GM23338 (cell line): ENCODE measurements at regions not wholly inside any gene's neighbourhood (a gene's known extent, or its start where the extent isn't known, plus 50 kb on each side); places are given as distances from the start of the nearest gene placed in this dataset.

Experiments used
- ATAC-seq: fragments of 200-7000 bp; cut with Tn5 transposase; 3 replicates; pipeline ENCODE4 v1.9.1; 2020
- DNase-seq: peaks from one replicate; pipeline ENCODE4 v3.0.0-alpha.2; 2015; ENCODE audit warnings: low spot score
- H2AFZ ChIP-seq: fragments of 200-600 bp; sonication (generic); 2 replicates; pipeline ENCODE4 v1.8.0; 2016; ENCODE audit warnings: antibody characterized with exemption, mild to moderate bottlenecking, moderate library complexity
- H3F3A ChIP-seq: fragments of 200-600 bp; sonication (generic); replicated peaks from 2 replicates; pipeline ENCODE4 v1.8.0; 2017; ENCODE audit warnings: antibody characterized with exemption, mixed run types, low read depth
- H3K27ac ChIP-seq: fragments of 200-600 bp; sonication (generic); 2 replicates; pipeline ENCODE4 v1.6.1; 2016; ENCODE audit warnings: low read depth
- H3K27me3 ChIP-seq: fragments of 200-600 bp; sonication (generic); 2 replicates; pipeline ENCODE4 v1.8.0; 2016; ENCODE audit warnings: mild to moderate bottlenecking, mixed run types, moderate library complexity; ENCODE audit not compliant: insufficient read depth
- H3K36me3 ChIP-seq: fragments of 200-600 bp; sonication (generic); 2 replicates; pipeline ENCODE4 v1.8.0; 2016; ENCODE audit warnings: mild to moderate bottlenecking; ENCODE audit not compliant: insufficient read depth
- H3K4me1 ChIP-seq: fragments of 200-600 bp; sonication (generic); 2 replicates; pipeline ENCODE4 v1.8.0; 2016; ENCODE audit warnings: mild to moderate bottlenecking, moderate library complexity; ENCODE audit not compliant: insufficient read depth
- H3K4me2 ChIP-seq: fragments of 200-600 bp; sonication (generic); 2 replicates; pipeline ENCODE4 v1.7.1; 2017; ENCODE audit warnings: mixed run types
- H3K4me3 ChIP-seq: fragments of 200-600 bp; sonication (generic); 2 replicates; pipeline ENCODE4 v1.6.1; 2016; ENCODE audit warnings: mixed run types
- H3K79me2 ChIP-seq: fragments of 200-600 bp; sonication (generic); replicated peaks from 2 replicates; pipeline ENCODE4 v1.8.0; 2017; ENCODE audit warnings: mild to moderate bottlenecking; ENCODE audit not compliant: insufficient read depth
- H3K9me2 ChIP-seq: fragments of 200-600 bp; sonication (generic); 2 replicates; pipeline ENCODE4 v1.8.0; 2017; ENCODE audit not compliant: insufficient read depth
- H4K20me1 ChIP-seq: fragments of 200-600 bp; sonication (generic); replicated peaks from 2 replicates; pipeline ENCODE4 v1.8.0; 2017; ENCODE audit warnings: mild to moderate bottlenecking; ENCODE audit not compliant: insufficient read depth
- H3K27ac Mint-ChIP-seq: 2 replicates; pipeline ENCODE4 v1.8.0; 2020; ENCODE audit warnings: inconsistent platforms, mild to moderate bottlenecking, moderate library complexity, mixed read lengths
- H3K27me3 Mint-ChIP-seq: 3 replicates; pipeline ENCODE4 v1.8.0; 2022; ENCODE audit warnings: low read depth, mild to moderate bottlenecking, moderate library complexity, mixed read lengths, inconsistent platforms; ENCODE audit not compliant: insufficient read depth, poor library complexity
- H3K36me3 Mint-ChIP-seq: 3 replicates; pipeline ENCODE4 v1.8.0; 2021; ENCODE audit warnings: low read depth, mild to moderate bottlenecking, inconsistent platforms, moderate library complexity, mixed read lengths
- H3K4me1 Mint-ChIP-seq: 3 replicates; pipeline ENCODE4 v1.8.0; 2020; ENCODE audit warnings: mild to moderate bottlenecking, inconsistent platforms, mixed read lengths
- H3K4me3 Mint-ChIP-seq: 3 replicates; pipeline ENCODE4 v1.8.0; 2021; ENCODE audit warnings: moderate library complexity, mild to moderate bottlenecking, inconsistent platforms, mixed read lengths
- H3K9me3 Mint-ChIP-seq: 3 replicates; pipeline ENCODE4 v1.8.0; 2020; ENCODE audit warnings: moderate library complexity, mild to moderate bottlenecking, inconsistent platforms, mixed read lengths
- CREB1 ChIP-seq: fragments of 250-450 bp; sonication (Bioruptor Pico); IDR thresholded peaks from 2 replicates; pipeline ENCODE4 v1.5.0; 2020; ENCODE audit warnings: low read depth, mild to moderate bottlenecking, moderate library complexity
- CTCF ChIP-seq, 2 experiments: fragments of 200-600 bp in 1 of 2; sonication (generic) in 1 of 2; conservative IDR thresholded peaks; 2 replicates each; pipeline versions ENCODE4 v1.5.1 to v1.6.1; 2016 to 2017; ENCODE audit warnings: antibody characterized with exemption in 2 of 2, low read depth in 2 of 2, mild to moderate bottlenecking in 2 of 2, moderate library complexity in 1 of 2
- EZH2 ChIP-seq: fragments of 200-600 bp; sonication (generic); IDR thresholded peaks from one replicate; pipeline ENCODE4 v1.8.0; 2017; ENCODE audit warnings: antibody characterized with exemption, mild to moderate bottlenecking, low read depth; ENCODE audit not compliant: unreplicated experiment
- EZH2phosphoT487 ChIP-seq: fragments of 200-600 bp; sonication (generic); IDR thresholded peaks from one replicate; pipeline ENCODE4 v1.8.1; 2018; ENCODE audit warnings: antibody characterized with exemption; ENCODE audit not compliant: unreplicated experiment
- JUNB ChIP-seq: IDR thresholded peaks from one replicate; pipeline ENCODE4 v1.6.1; 2016; ENCODE audit warnings: antibody characterized with exemption; ENCODE audit not compliant: unreplicated experiment
- NANOG ChIP-seq: IDR thresholded peaks from 2 replicates; pipeline ENCODE4 v1.6.1; 2016; ENCODE audit warnings: antibody characterized with exemption, borderline replicate concordance
- POLR2AphosphoS5 ChIP-seq: IDR thresholded peaks from 2 replicates; pipeline ENCODE4 v1.6.1; 2016; ENCODE audit warnings: antibody characterized with exemption, low read depth
- REST ChIP-seq: IDR thresholded peaks from one replicate; pipeline ENCODE4 v1.6.1; 2018; ENCODE audit warnings: antibody characterized with exemption; ENCODE audit not compliant: unreplicated experiment
- STAT1 ChIP-seq: IDR thresholded peaks from one replicate; pipeline ENCODE4 v1.6.1; 2016; ENCODE audit warnings: antibody characterized with exemption; ENCODE audit not compliant: unreplicated experiment
- ZNF114 ChIP-seq: fragments of 250-450 bp; sonication (Bioruptor Pico); IDR thresholded peaks from 2 replicates; pipeline ENCODE4 v1.5.0; 2020; ENCODE audit warnings: mild to moderate bottlenecking, moderate library complexity
- ZNF331 ChIP-seq: fragments of 250-450 bp; sonication (Bioruptor Pico); IDR thresholded peaks from 2 replicates; pipeline ENCODE4 v1.5.0; 2020; ENCODE audit warnings: low read depth, mild to moderate bottlenecking, moderate library complexity
- ZNF462 ChIP-seq: fragments of 250-450 bp; sonication (Bioruptor Pico); IDR thresholded peaks from 2 replicates; pipeline ENCODE4 v1.5.0; 2020; ENCODE audit warnings: mild to moderate bottlenecking, moderate library complexity
- TF ChIP-seq, protein P1 (sequence below): IDR thresholded peaks from 2 replicates; pipeline ENCODE4 v1.6.1; 2016; ENCODE audit warnings: antibody characterized with exemption

GRCh38 chr5:7039074-7039473 lies 325.8 kb downstream of the TENT4A start:
- Histone ChIP-seq H3K27ac (no peak overlapping the region), H2AFZ (no peak overlapping the region), H3K4me2 (no peak overlapping the region), H3K9me2 (no peaks in the 10 kb centered on the region; the same call in 1 of the 2 replicates), H4K20me1 (no peaks in the 10 kb centered on the region), H3K36me3 (no peaks in the 10 kb centered on the region), H3K4me3 (no peak overlapping the region), H3K27me3 (no peaks in the 10 kb centered on the region), H3K79me2 (no peaks in the 10 kb centered on the region), H3F3A (no peaks in the 10 kb centered on the region), H3K4me1 (no peaks in the 10 kb centered on the region)
- no peaks in the 10 kb centered on the region for H3K4me1 Mint-ChIP-seq
- H3K27me3 Mint-ChIP-seq = no peaks in the 10 kb centered on the region
- TF ChIP-seq REST = no peak
- TF ChIP-seq ZNF331 (CRISPR knock-in tag) = no peak
- TF ChIP-seq NANOG = no peak
- TF ChIP-seq EZH2phosphoT487 = no peak
- TF ChIP-seq, protein P1, sequence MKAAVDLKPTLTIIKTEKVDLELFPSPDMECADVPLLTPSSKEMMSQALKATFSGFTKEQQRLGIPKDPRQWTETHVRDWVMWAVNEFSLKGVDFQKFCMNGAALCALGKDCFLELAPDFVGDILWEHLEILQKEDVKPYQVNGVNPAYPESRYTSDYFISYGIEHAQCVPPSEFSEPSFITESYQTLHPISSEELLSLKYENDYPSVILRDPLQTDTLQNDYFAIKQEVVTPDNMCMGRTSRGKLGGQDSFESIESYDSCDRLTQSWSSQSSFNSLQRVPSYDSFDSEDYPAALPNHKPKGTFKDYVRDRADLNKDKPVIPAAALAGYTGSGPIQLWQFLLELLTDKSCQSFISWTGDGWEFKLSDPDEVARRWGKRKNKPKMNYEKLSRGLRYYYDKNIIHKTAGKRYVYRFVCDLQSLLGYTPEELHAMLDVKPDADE = no peak
- no peak for TF ChIP-seq ZNF114 (CRISPR knock-in tag)
- no peak for TF ChIP-seq CREB1 (CRISPR knock-in tag)
- TF ChIP-seq ZNF462 (CRISPR knock-in tag) = no peak
- TF ChIP-seq POLR2AphosphoS5 = no peak
- no peak for TF ChIP-seq JUNB
- no peak for TF ChIP-seq STAT1
- TF ChIP-seq EZH2 = no peak
- no peak for TF ChIP-seq CTCF (conservative IDR thresholded peaks at IDR 0.05; ENCODE audit: low read depth in 2 of 2)
- H3K9me3 Mint-ChIP-seq = no peaks in the 10 kb centered on the region
- no peak for DNase-seq
- H3K4me3 Mint-ChIP-seq = no peak overlapping the region
- ATAC-seq = no peak
- H3K36me3 Mint-ChIP-seq = no peaks in the 10 kb centered on the region
- no peak overlapping the region for H3K27ac Mint-ChIP-seq
